ENCODE measurements at regions not wholly inside any gene's neighbourhood (a gene's known extent, or its start where the extent isn't known, plus 50 kb on each side); places are given as distances from the start of the nearest gene placed in this dataset.

- DNase-seq: no peak
Observed at GRCh38 chr2:10964052-10964790, 52.5 kb downstream of the KCNF1 start.

- no peak for DNase-seq
Observed at GRCh38 chr2:10965241-10965843, 53.6 kb downstream of the KCNF1 start.

GRCh38 chr2:10966056-10966455 lies 54.3 kb downstream of the KCNF1 start:
- DNase-seq: no peak

GRCh38 chr2:10966741-10967140 lies 55.0 kb downstream of the KCNF1 start:
- no peak for DNase-seq

GRCh38 chr2:10968176-10968575 lies 56.4 kb downstream of the KCNF1 start:
- no peak for DNase-seq

GRCh38 chr2:10970666-10971065 lies 58.9 kb downstream of the KCNF1 start:
- DNase-seq: no peak

GRCh38 chr2:10971161-10971887 lies 59.6 kb downstream of the KCNF1 start:
- DNase-seq: no peak

GRCh38 chr2:10971888-10972260 lies 60.1 kb downstream of the KCNF1 start:
- peak in 1 of 56 donors; percentile 10 for DNase-seq

GRCh38 chr2:10972683-10973433 lies 61.1 kb downstream of the KCNF1 start:
- no peak for DNase-seq

- no peak for DNase-seq
Observed at GRCh38 chr2:10973766-10974165, 62.0 kb downstream of the KCNF1 start.

- DNase-seq: no peak
Observed at GRCh38 chr2:10977003-10977402, 65.3 kb downstream of the KCNF1 start.

GRCh38 chr2:10977621-10978020 lies 65.9 kb downstream of the KCNF1 start:
- peak in 11 of 56 donors; percentile 10 to 70 (median 25) for DNase-seq

- no peak for DNase-seq
Observed at GRCh38 chr2:10978090-10978670, 66.4 kb downstream of the KCNF1 start.

- DNase-seq: peak in 1 of 56 donors; percentile 19
Observed at GRCh38 chr2:10980071-10980470, 68.3 kb downstream of the KCNF1 start.

- DNase-seq: no peak
Observed at GRCh38 chr2:10980886-10981425, 69.2 kb downstream of the KCNF1 start.

GRCh38 chr2:10981451-10981850 lies 69.7 kb downstream of the KCNF1 start:
- no peak for DNase-seq

GRCh38 chr2:10981941-10982431 lies 70.3 kb downstream of the KCNF1 start:
- no peak for DNase-seq

GRCh38 chr2:10982931-10983701 lies 71.4 kb downstream of the KCNF1 start:
- peak in 2 of 56 donors; percentile 31 to 38 for DNase-seq

- no peak for DNase-seq
Observed at GRCh38 chr2:10983711-10984110, 72.0 kb downstream of the KCNF1 start.
